ENCODE measurements at regions not wholly inside any gene's neighbourhood (a gene's known extent, or its start where the extent isn't known, plus 50 kb on each side); places are given as distances from the start of the nearest gene placed in this dataset.

DNA sequence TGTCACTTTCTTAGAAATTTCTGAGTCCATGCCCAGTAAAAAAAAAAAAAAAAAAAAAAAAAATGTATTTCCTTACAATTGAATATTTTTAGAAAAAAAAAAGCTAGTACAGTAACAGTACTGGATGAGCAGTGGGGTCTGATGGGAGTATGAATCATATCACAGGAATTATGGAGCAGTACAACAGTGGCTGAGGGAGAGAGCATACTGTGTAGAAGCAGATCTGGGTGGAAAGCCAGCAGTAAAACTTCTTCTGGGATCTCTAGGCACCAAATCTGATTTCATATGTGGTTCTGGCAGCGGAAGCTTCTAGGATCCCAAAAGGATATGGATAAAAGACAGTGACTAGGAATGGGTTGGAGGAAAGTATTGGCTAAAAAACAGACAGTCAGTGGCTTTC, 414.9 kb upstream of the FSHR start:
- intact Hi-C loops (cut with DNase I; ENCODE audit: low total_unique reads): no loop called here
- H3K4me3 ChIP-seq: no peak overlapping the region
- H3K36me3 ChIP-seq: no peaks in the 10 kb centered on the region
- no peaks in the 10 kb centered on the region for H3K27me3 ChIP-seq
- no peaks in the 10 kb centered on the region for H3K4me1 ChIP-seq
- no peak overlapping the region for H3K27ac ChIP-seq
- 81 to 94% (median 91%) methylated on average over 1 of the region's 1 CpG for WGBS, 5 donors
- no peak for TF ChIP-seq POLR2AphosphoS5 (IDR thresholded peaks at IDR 0.05)
- TF ChIP-seq POLR2A (IDR thresholded peaks at IDR 0.05): no peak
- TF ChIP-seq, protein P1, sequence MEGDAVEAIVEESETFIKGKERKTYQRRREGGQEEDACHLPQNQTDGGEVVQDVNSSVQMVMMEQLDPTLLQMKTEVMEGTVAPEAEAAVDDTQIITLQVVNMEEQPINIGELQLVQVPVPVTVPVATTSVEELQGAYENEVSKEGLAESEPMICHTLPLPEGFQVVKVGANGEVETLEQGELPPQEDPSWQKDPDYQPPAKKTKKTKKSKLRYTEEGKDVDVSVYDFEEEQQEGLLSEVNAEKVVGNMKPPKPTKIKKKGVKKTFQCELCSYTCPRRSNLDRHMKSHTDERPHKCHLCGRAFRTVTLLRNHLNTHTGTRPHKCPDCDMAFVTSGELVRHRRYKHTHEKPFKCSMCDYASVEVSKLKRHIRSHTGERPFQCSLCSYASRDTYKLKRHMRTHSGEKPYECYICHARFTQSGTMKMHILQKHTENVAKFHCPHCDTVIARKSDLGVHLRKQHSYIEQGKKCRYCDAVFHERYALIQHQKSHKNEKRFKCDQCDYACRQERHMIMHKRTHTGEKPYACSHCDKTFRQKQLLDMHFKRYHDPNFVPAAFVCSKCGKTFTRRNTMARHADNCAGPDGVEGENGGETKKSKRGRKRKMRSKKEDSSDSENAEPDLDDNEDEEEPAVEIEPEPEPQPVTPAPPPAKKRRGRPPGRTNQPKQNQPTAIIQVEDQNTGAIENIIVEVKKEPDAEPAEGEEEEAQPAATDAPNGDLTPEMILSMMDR (IDR thresholded peaks at IDR 0.05): no peak
- TF ChIP-seq EP300 (IDR thresholded peaks at IDR 0.05): no peak
- DNase-seq: peak in 1 of 2 donors; percentile 50
- no peaks in the 10 kb centered on the region for H3K9me3 ChIP-seq

DNA sequence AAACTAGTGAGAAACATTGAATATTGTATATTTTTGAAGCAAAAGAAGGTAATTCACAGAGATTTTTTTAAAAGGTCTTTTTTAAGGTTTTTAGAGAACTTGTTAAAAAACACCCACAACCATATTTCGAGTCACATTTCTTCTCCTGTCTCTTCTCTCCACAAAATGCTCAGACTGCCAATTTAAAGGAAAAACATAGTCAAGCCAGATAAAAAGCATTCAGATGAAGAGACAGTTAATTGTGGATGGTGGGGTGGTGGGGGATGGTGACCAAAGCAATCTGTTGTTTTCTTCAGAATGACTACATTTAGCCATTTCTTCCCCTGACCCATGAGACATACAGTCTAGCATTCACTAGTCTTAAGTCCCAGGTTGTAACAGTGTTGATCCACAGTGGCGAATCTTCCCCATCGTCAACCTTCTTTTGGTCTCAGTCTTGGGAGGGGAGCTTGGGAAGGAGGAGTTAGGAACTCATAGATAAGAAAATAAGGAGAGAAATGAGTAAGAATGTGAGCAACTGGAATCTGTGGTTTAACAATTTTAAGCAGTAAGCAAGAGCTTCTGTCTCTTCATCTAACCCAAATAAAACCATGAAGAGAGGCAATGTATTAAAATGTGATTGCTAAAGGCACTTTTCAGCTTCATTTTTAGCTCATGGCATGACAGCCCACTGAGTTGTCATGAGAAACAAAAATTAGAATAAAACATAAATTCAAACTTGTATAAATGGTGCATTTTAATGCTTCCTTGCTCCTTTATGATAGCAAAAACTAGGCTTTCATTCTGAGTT, 413.7 kb upstream of the FSHR start:
- DNase-seq: no peak
- no peaks in the 10 kb centered on the region for H3K9me3 ChIP-seq
- H3K27me3 ChIP-seq: no peaks in the 10 kb centered on the region
- WGBS, 5 donors: 73 to 85% (median 79%) methylated on average over 3 of the region's 3 CpGs
- TF ChIP-seq, protein P1 (IDR thresholded peaks at IDR 0.05): no peak
- TF ChIP-seq POLR2A (IDR thresholded peaks at IDR 0.05) (no peak), POLR2AphosphoS5 (IDR thresholded peaks at IDR 0.05) (no peak), EP300 (IDR thresholded peaks at IDR 0.05) (no peak)
- H3K4me1 ChIP-seq: no peaks in the 10 kb centered on the region
- H3K4me3 ChIP-seq: no peak overlapping the region
- no peak overlapping the region for H3K27ac ChIP-seq
- intact Hi-C loops (cut with DNase I; ENCODE audit: low total_unique reads): no loop called here
- H3K36me3 ChIP-seq: no peaks in the 10 kb centered on the region

DNA sequence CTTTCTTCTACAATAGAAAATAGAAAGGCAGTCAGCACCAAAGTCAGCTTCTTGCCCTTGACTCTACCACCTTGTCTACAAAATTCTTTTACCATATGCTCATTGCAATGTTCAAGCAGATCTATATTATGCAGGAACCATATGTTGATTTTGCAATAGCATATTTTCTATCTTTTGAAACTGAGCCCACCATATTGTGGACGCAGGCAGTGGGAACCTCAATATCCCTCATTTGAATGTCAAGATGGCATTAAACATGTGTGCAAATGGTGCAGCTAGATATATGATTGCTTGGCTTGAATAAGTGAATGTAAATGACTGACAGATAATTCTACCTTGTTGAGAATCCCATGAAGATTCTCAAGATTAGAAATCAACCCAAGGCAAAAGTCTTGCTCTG, 412.7 kb upstream of the FSHR start:
- WGBS, 5 donors: 53 to 92% (median 86%) methylated on average over 1 of the region's 1 CpG
- Histone ChIP-seq H3K4me3 (no peak overlapping the region), H3K4me1 (no peaks in the 10 kb centered on the region), H3K27me3 (no peaks in the 10 kb centered on the region), H3K27ac (no peak overlapping the region), H3K9me3 (no peaks in the 10 kb centered on the region), H3K36me3 (no peaks in the 10 kb centered on the region)
- intact Hi-C loops (cut with DNase I; ENCODE audit: low total_unique reads): no loop called here
- no peak for DNase-seq
- TF ChIP-seq POLR2AphosphoS5 (IDR thresholded peaks at IDR 0.05): no peak
- TF ChIP-seq POLR2A (IDR thresholded peaks at IDR 0.05): no peak
- TF ChIP-seq, protein P1 (IDR thresholded peaks at IDR 0.05): no peak
- TF ChIP-seq EP300 (IDR thresholded peaks at IDR 0.05): no peak

DNA sequence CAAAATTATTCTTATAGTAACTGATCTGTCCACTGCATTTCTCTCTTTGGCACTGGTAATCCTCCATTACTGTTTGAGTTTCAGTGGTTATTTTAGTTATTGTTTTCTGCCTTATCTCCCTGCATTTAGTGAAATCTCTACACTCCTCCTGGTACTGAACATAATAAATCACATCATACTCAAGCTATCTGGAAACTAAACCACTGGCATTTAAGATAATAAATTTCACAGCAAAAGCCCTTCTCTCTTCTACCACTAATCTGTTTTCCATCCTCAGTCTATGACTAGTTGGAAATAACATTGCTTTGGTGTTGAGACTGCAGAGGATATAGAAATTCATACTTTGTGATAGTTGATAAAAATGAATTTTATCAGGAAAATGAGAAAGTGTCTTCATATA, 399.3 kb upstream of the FSHR start:
- Histone ChIP-seq H3K4me1 (no peaks in the 10 kb centered on the region), H3K27ac (no peak overlapping the region), H3K27me3 (no peaks in the 10 kb centered on the region), H3K9me3 (no peaks in the 10 kb centered on the region), H3K36me3 (no peaks in the 10 kb centered on the region), H3K4me3 (no peak overlapping the region)
- no peak for DNase-seq
- TF ChIP-seq EP300 (IDR thresholded peaks at IDR 0.05): no peak
- TF ChIP-seq, protein P1 (IDR thresholded peaks at IDR 0.05): no peak
- no peak for TF ChIP-seq POLR2A (IDR thresholded peaks at IDR 0.05)
- no peak for TF ChIP-seq POLR2AphosphoS5 (IDR thresholded peaks at IDR 0.05)
- intact Hi-C loops (cut with DNase I; ENCODE audit: low total_unique reads): no loop called here

Measured in stomach (tissue), 8 donors.